Hepatocyte (in vitro differentiated cells): ENCODE measurements at regions not wholly inside any gene's neighbourhood (a gene's known extent, or its start where the extent isn't known, plus 50 kb on each side); places are given as distances from the start of the nearest gene placed in this dataset.
"Not testable (repeated sequence)": the region's sequence is repeated elsewhere in the genome, so short reads cannot be mapped to it uniquely, and the experiment has no call there.

ENCODE experiments used
- DNase-seq: peaks from one replicate; pipeline ENCODE4 v3.0.0-alpha.2; 2016; ENCODE audit warnings: low spot score
- H2AFZ ChIP-seq: fragments of 200-600 bp; sonication (generic); 2 replicates; pipeline ENCODE4 v1.6.0; 2016; ENCODE audit warnings: antibody characterized with exemption, mild to moderate bottlenecking
- H3K27ac ChIP-seq: fragments of 200-600 bp; sonication (generic); 2 replicates; pipeline ENCODE4 v1.5.1; 2016; ENCODE audit warnings: mild to moderate bottlenecking
- H3K27me3 ChIP-seq: fragments of 200-600 bp; sonication (generic); 2 replicates; pipeline ENCODE4 v1.6.1; 2016
- H3K36me3 ChIP-seq: fragments of 200-600 bp; sonication (generic); replicated peaks from 2 replicates; pipeline ENCODE4 v1.5.1; 2016; ENCODE audit warnings: low read depth; ENCODE audit not compliant: insufficient read depth
- H3K4me1 ChIP-seq: fragments of 200-600 bp; sonication (generic); 2 replicates; pipeline ENCODE4 v1.5.1; 2016; ENCODE audit warnings: mild to moderate bottlenecking, moderate library complexity; ENCODE audit not compliant: insufficient read depth
- H3K4me2 ChIP-seq: fragments of 200-600 bp; sonication (generic); 2 replicates; pipeline ENCODE4 v1.6.0; 2016
- H3K4me3 ChIP-seq: fragments of 200-600 bp; sonication (generic); 2 replicates; pipeline ENCODE4 v1.5.1; 2016; ENCODE audit warnings: mild to moderate bottlenecking
- H3K79me2 ChIP-seq: fragments of 200-600 bp; sonication (generic); 2 replicates; pipeline ENCODE4 v1.6.0; 2017; ENCODE audit warnings: mild to moderate bottlenecking
- H3K9me2 ChIP-seq: fragments of 200-600 bp; sonication (generic); replicated peaks from 2 replicates; pipeline ENCODE4 v1.6.0; 2017; ENCODE audit warnings: mild to moderate bottlenecking; ENCODE audit not compliant: insufficient read depth
- H3K9me3 ChIP-seq: fragments of 200-600 bp; sonication (generic); 2 replicates; pipeline ENCODE4 v1.5.1; 2016; ENCODE audit warnings: low read depth, mild to moderate bottlenecking
- H4K20me1 ChIP-seq: fragments of 200-600 bp; sonication (generic); 2 replicates; pipeline ENCODE4 v1.6.0; 2016; ENCODE audit warnings: mild to moderate bottlenecking; ENCODE audit not compliant: insufficient read depth, poor library complexity, severe bottlenecking
- CTCF ChIP-seq: fragments of 200-600 bp; sonication (generic); IDR thresholded peaks from 2 replicates; pipeline ENCODE4 v1.5.1; 2016; ENCODE audit warnings: antibody characterized with exemption, mild to moderate bottlenecking; ENCODE audit not compliant: poor library complexity
- EZH2 ChIP-seq: fragments of 200-600 bp; sonication (generic); IDR thresholded peaks from 2 replicates; pipeline ENCODE4 v1.6.1; 2016; ENCODE audit warnings: antibody characterized with exemption, mild to moderate bottlenecking, borderline replicate concordance
- EZH2phosphoT487 ChIP-seq: fragments of 200-600 bp; sonication (generic); IDR thresholded peaks from one replicate; pipeline ENCODE4 v1.6.1; 2018; ENCODE audit warnings: antibody characterized with exemption, mild to moderate bottlenecking, low read depth, moderate library complexity; ENCODE audit not compliant: unreplicated experiment, severe bottlenecking
- WGBS: methylation state at CpG from one replicate; pipeline ENCODE4 v1.1.6; 2016; ENCODE audit warnings: low lambda C conversion rate; ENCODE audit errors: missing lambda C conversion rate; 5-methylcytosine and 5-hydroxymethylcytosine counted together

- TF ChIP-seq EZH2 (no peak), CTCF (no peak), EZH2phosphoT487 (no peak)
- Histone ChIP-seq H2AFZ (no peak overlapping the region), H3K79me2 (no peaks in the 10 kb centered on the region), H3K36me3 (no peaks in the 10 kb centered on the region), H4K20me1 (no peaks in the 10 kb centered on the region), H3K27me3 (no peaks in the 10 kb centered on the region), H3K4me3 (no peak overlapping the region), H3K4me2 (no peak overlapping the region), H3K27ac (no peak overlapping the region), H3K9me3 (no peaks in the 10 kb centered on the region), H3K4me1 (peaks cover under 1% of the 10 kb centered on the region), H3K9me2 (no peaks in the 10 kb centered on the region)
- DNase-seq, result no peak
- WGBS, result 85% methylated on average over 2 of the region's 2 CpGs
Observed at GRCh38 chr5:71788794-71789193, 69.7 kb downstream of the CARTPT start.

GRCh38 chr5:71789746-71790145 lies 70.7 kb downstream of the CARTPT start:
- Histone ChIP-seq H3K27ac (no peak overlapping the region), H2AFZ (no peak overlapping the region), H3K27me3 (no peaks in the 10 kb centered on the region), H4K20me1 (no peaks in the 10 kb centered on the region), H3K79me2 (no peaks in the 10 kb centered on the region), H3K9me2 (no peaks in the 10 kb centered on the region), H3K9me3 (no peaks in the 10 kb centered on the region), H3K36me3 (no peaks in the 10 kb centered on the region), H3K4me1 (no peaks in the 10 kb centered on the region), H3K4me2 (no peak overlapping the region), H3K4me3 (no peak overlapping the region)
- no peak for DNase-seq
- WGBS, result 88% methylated on average over 4 of the region's 4 CpGs
- TF ChIP-seq EZH2, result no peak
- TF ChIP-seq CTCF, result no peak
- no peak for TF ChIP-seq EZH2phosphoT487

- Histone ChIP-seq H3K9me2 (no peaks in the 10 kb centered on the region), H3K27me3 (no peaks in the 10 kb centered on the region), H3K4me1 (no peaks in the 10 kb centered on the region), H3K9me3 (no peaks in the 10 kb centered on the region), H4K20me1 (no peaks in the 10 kb centered on the region), H3K79me2 (no peaks in the 10 kb centered on the region), H3K4me2 (no peak overlapping the region), H3K36me3 (no peaks in the 10 kb centered on the region), H3K4me3 (no peak overlapping the region), H3K27ac (no peak overlapping the region), H2AFZ (no peak overlapping the region)
- DNase-seq, result no peak
- WGBS, result 64% methylated on average over 7 of the region's 7 CpGs
- TF ChIP-seq EZH2 (no peak), EZH2phosphoT487 (no peak), CTCF (no peak)
Observed at GRCh38 chr5:71790433-71790832, 71.4 kb downstream of the CARTPT start.

GRCh38 chr5:71792041-71792440 lies 73.0 kb downstream of the CARTPT start:
- H3K79me2 ChIP-seq, H3K36me3 ChIP-seq, H3K27me3 ChIP-seq, H3K4me3 ChIP-seq, H3K4me2 ChIP-seq, H3K9me2 ChIP-seq, H2AFZ ChIP-seq, H4K20me1 ChIP-seq, H3K27ac ChIP-seq, H3K9me3 ChIP-seq, H3K4me1 ChIP-seq, DNase-seq: not testable (repeated sequence)
- 83% methylated on average over 2 of the region's 2 CpGs for WGBS
